ENCODE measurements at regions not wholly inside any gene's neighbourhood (a gene's known extent, or its start where the extent isn't known, plus 50 kb on each side); places are given as distances from the start of the nearest gene placed in this dataset.

- DNase-seq (ENCODE audit: insufficient read length, low spot score), result no peak
- no peak for FAIRE-seq
- TF ChIP-seq POLR2A (IDR thresholded peaks at IDR 0.05; ENCODE audit: low read depth, low read length) (no peak), POU2F2 (IDR thresholded peaks at IDR 0.05; ENCODE audit: low read depth, low read length) (no peak), SPI1 (IDR thresholded peaks at IDR 0.05; ENCODE audit: low read depth, low read length) (no peak), POLR2AphosphoS5 (IDR thresholded peaks at IDR 0.05; ENCODE audit: low read depth, low read length) (no peak), TAF1 (IDR thresholded peaks at IDR 0.05; ENCODE audit: low read depth, low read length) (no peak), PAX5 (IDR thresholded peaks at IDR 0.05; ENCODE audit: insufficient read depth, low read length, severe bottlenecking) (no peak)
Measured at GRCh38 chr21:16322454-16322853, 592.7 kb downstream of the USP25 start.

GRCh38 chr21:16323596-16323995 lies 593.8 kb downstream of the USP25 start:
- DNase-seq (ENCODE audit: insufficient read length, low spot score) (no peak), FAIRE-seq (no peak)
- TF ChIP-seq POLR2AphosphoS5 (IDR thresholded peaks at IDR 0.05; ENCODE audit: low read depth, low read length) (no peak), PAX5 (IDR thresholded peaks at IDR 0.05; ENCODE audit: insufficient read depth, low read length, severe bottlenecking) (no peak), SPI1 (IDR thresholded peaks at IDR 0.05; ENCODE audit: low read depth, low read length) (no peak), POLR2A (IDR thresholded peaks at IDR 0.05; ENCODE audit: low read depth, low read length) (no peak), TAF1 (IDR thresholded peaks at IDR 0.05; ENCODE audit: low read depth, low read length) (no peak), POU2F2 (IDR thresholded peaks at IDR 0.05; ENCODE audit: low read depth, low read length) (no peak)

GRCh38 chr21:16324630-16325029 lies 594.8 kb downstream of the USP25 start:
- TF ChIP-seq SPI1 (IDR thresholded peaks at IDR 0.05; ENCODE audit: low read depth, low read length) (no peak), POU2F2 (IDR thresholded peaks at IDR 0.05; ENCODE audit: low read depth, low read length) (no peak), POLR2AphosphoS5 (IDR thresholded peaks at IDR 0.05; ENCODE audit: low read depth, low read length) (no peak), PAX5 (IDR thresholded peaks at IDR 0.05; ENCODE audit: insufficient read depth, low read length, severe bottlenecking) (no peak), POLR2A (IDR thresholded peaks at IDR 0.05; ENCODE audit: low read depth, low read length) (no peak), TAF1 (IDR thresholded peaks at IDR 0.05; ENCODE audit: low read depth, low read length) (no peak)
- no peak for FAIRE-seq
- no peak for DNase-seq (ENCODE audit: insufficient read length, low spot score)

GRCh38 chr21:16330082-16330907 lies 600.5 kb downstream of the USP25 start:
- DNase-seq (ENCODE audit: insufficient read length, low spot score) (no peak), FAIRE-seq (no peak)
- TF ChIP-seq TAF1 (IDR thresholded peaks at IDR 0.05; ENCODE audit: low read depth, low read length) (no peak), POLR2AphosphoS5 (IDR thresholded peaks at IDR 0.05; ENCODE audit: low read depth, low read length) (no peak), SPI1 (IDR thresholded peaks at IDR 0.05; ENCODE audit: low read depth, low read length) (no peak), PAX5 (IDR thresholded peaks at IDR 0.05; ENCODE audit: insufficient read depth, low read length, severe bottlenecking) (no peak), POU2F2 (IDR thresholded peaks at IDR 0.05; ENCODE audit: low read depth, low read length) (no peak), POLR2A (IDR thresholded peaks at IDR 0.05; ENCODE audit: low read depth, low read length) (no peak)

GRCh38 chr21:16330908-16331268 lies 601.1 kb downstream of the USP25 start:
- TF ChIP-seq PAX5 (IDR thresholded peaks at IDR 0.05; ENCODE audit: insufficient read depth, low read length, severe bottlenecking) (no peak), POLR2AphosphoS5 (IDR thresholded peaks at IDR 0.05; ENCODE audit: low read depth, low read length) (no peak), POU2F2 (IDR thresholded peaks at IDR 0.05; ENCODE audit: low read depth, low read length) (no peak), POLR2A (IDR thresholded peaks at IDR 0.05; ENCODE audit: low read depth, low read length) (no peak), TAF1 (IDR thresholded peaks at IDR 0.05; ENCODE audit: low read depth, low read length) (no peak)
- DNase-seq (ENCODE audit: insufficient read length, low spot score) (no peak), FAIRE-seq (no peak)

- DNase-seq (ENCODE audit: insufficient read length, low spot score), result no peak
- no peak for TF ChIP-seq PAX5 (IDR thresholded peaks at IDR 0.05; ENCODE audit: insufficient read depth, low read length, severe bottlenecking)
- TF ChIP-seq SPI1 (IDR thresholded peaks at IDR 0.05; ENCODE audit: low read depth, low read length), result no peak
- TF ChIP-seq POLR2AphosphoS5 (IDR thresholded peaks at IDR 0.05; ENCODE audit: low read depth, low read length), result no peak
- no peak for TF ChIP-seq POLR2A (IDR thresholded peaks at IDR 0.05; ENCODE audit: low read depth, low read length)
- no peak for FAIRE-seq
Measured at GRCh38 chr21:16337266-16337665, 607.5 kb downstream of the USP25 start.

- DNase-seq (ENCODE audit: insufficient read length, low spot score) (no peak), FAIRE-seq (no peak)
- TF ChIP-seq POLR2A (IDR thresholded peaks at IDR 0.05; ENCODE audit: low read depth, low read length) (no peak), TAF1 (IDR thresholded peaks at IDR 0.05; ENCODE audit: low read depth, low read length) (no peak), POLR2AphosphoS5 (IDR thresholded peaks at IDR 0.05; ENCODE audit: low read depth, low read length) (no peak), SPI1 (IDR thresholded peaks at IDR 0.05; ENCODE audit: low read depth, low read length) (no peak), POU2F2 (IDR thresholded peaks at IDR 0.05; ENCODE audit: low read depth, low read length) (no peak), PAX5 (IDR thresholded peaks at IDR 0.05; ENCODE audit: insufficient read depth, low read length, severe bottlenecking) (no peak)
Measured at GRCh38 chr21:16342932-16343331, 613.1 kb downstream of the USP25 start.

GRCh38 chr21:16343776-16344175 lies 614.0 kb downstream of the USP25 start:
- FAIRE-seq (no peak), DNase-seq (ENCODE audit: insufficient read length, low spot score) (no peak)
- TF ChIP-seq POLR2AphosphoS5 (IDR thresholded peaks at IDR 0.05; ENCODE audit: low read depth, low read length) (no peak), PAX5 (IDR thresholded peaks at IDR 0.05; ENCODE audit: insufficient read depth, low read length, severe bottlenecking) (no peak), SPI1 (IDR thresholded peaks at IDR 0.05; ENCODE audit: low read depth, low read length) (no peak), POLR2A (IDR thresholded peaks at IDR 0.05; ENCODE audit: low read depth, low read length) (no peak)

- no peak for DNase-seq (ENCODE audit: insufficient read length, low spot score)
- TF ChIP-seq SPI1 (IDR thresholded peaks at IDR 0.05; ENCODE audit: low read depth, low read length) (no peak), POLR2AphosphoS5 (IDR thresholded peaks at IDR 0.05; ENCODE audit: low read depth, low read length) (no peak), TAF1 (IDR thresholded peaks at IDR 0.05; ENCODE audit: low read depth, low read length) (no peak), POU2F2 (IDR thresholded peaks at IDR 0.05; ENCODE audit: low read depth, low read length) (no peak)
- FAIRE-seq, result no peak
Measured at GRCh38 chr21:16345757-16346156, 616.0 kb downstream of the USP25 start.

- DNase-seq (ENCODE audit: insufficient read length, low spot score), result no peak
- no peak for FAIRE-seq
- TF ChIP-seq POLR2A (IDR thresholded peaks at IDR 0.05; ENCODE audit: low read depth, low read length), result no peak
- no peak for TF ChIP-seq TAF1 (IDR thresholded peaks at IDR 0.05; ENCODE audit: low read depth, low read length)
- no peak for TF ChIP-seq SPI1 (IDR thresholded peaks at IDR 0.05; ENCODE audit: low read depth, low read length)
- TF ChIP-seq POU2F2 (IDR thresholded peaks at IDR 0.05; ENCODE audit: low read depth, low read length), result no peak
- no peak for TF ChIP-seq POLR2AphosphoS5 (IDR thresholded peaks at IDR 0.05; ENCODE audit: low read depth, low read length)
- TF ChIP-seq PAX5 (IDR thresholded peaks at IDR 0.05; ENCODE audit: insufficient read depth, low read length, severe bottlenecking), result no peak
Measured at GRCh38 chr21:16347223-16347622, 617.4 kb downstream of the USP25 start.
